PC-3 (cell line): ENCODE measurements at regions not wholly inside any gene's neighbourhood (a gene's known extent, or its start where the extent isn't known, plus 50 kb on each side); places are given as distances from the start of the nearest gene placed in this dataset.

Source experiments
- ATAC-seq: fragments of 200-7000 bp; cut with Tn5 transposase; 2 replicates; pipeline ENCODE4 v1.9.1; 2020; ENCODE audit warnings: mild to moderate bottlenecking, moderate library complexity
- BruUV-seq: library from RNA; stranded (reverse); fragments of 400-500 nt; replicated peaks from 2 replicates; lab custom pipeline; 2021; lab: Mats Ljungman, UMichigan
- CTCF ChIA-PET: fragments of 300-600 bp; sonication (Branson Sonifier 250); formaldehyde crosslinking; loops from one replicate; lab custom pipeline; 2022; ENCODE audit warnings: antibody characterized with exemption; lab: Charles Lee
- POLR2A ChIA-PET: fragments of 300-600 bp; sonication (Branson Sonifier 250); formaldehyde crosslinking; loops from one replicate; lab custom pipeline; 2022; ENCODE audit warnings: antibody characterized with exemption; ENCODE audit not compliant: unreplicated experiment; lab: Charles Lee
- DNase-seq: peaks from one replicate; pipeline ENCODE4 v3.0.0-alpha.2; 2015
- H2AFZ ChIP-seq: fragments of 300-600 bp; sonication (generic); 2 replicates; pipeline ENCODE4 v1.6.0; 2016; ENCODE audit warnings: antibody characterized with exemption, low read length
- H3F3A ChIP-seq: fragments of 300-600 bp; sonication (generic); one replicate; pipeline ENCODE4 v1.6.0; 2017; ENCODE audit warnings: antibody characterized with exemption, low read length, control low read depth, mild to moderate bottlenecking; ENCODE audit not compliant: unreplicated experiment
- H3K27ac ChIP-seq: fragments of 300-600 bp; sonication (generic); 2 replicates; pipeline ENCODE4 v1.5.1; 2016; ENCODE audit warnings: mild to moderate bottlenecking, low read length
- H3K27me3 ChIP-seq: fragments of 300-600 bp; sonication (generic); 2 replicates; pipeline ENCODE4 v1.6.1; 2016; ENCODE audit warnings: low read length, mixed read lengths
- H3K36me3 ChIP-seq: fragments of 300-600 bp; sonication (generic); 2 replicates; pipeline ENCODE4 v1.6.1; 2016; ENCODE audit warnings: low read depth, mixed run types, low read length, mixed read lengths
- H3K4me1 ChIP-seq: fragments of 300-600 bp; sonication (generic); 2 replicates; pipeline ENCODE4 v1.5.1; 2016; ENCODE audit warnings: low read length; ENCODE audit not compliant: insufficient read depth
- H3K4me2 ChIP-seq: fragments of 300-600 bp; sonication (generic); 2 replicates; pipeline ENCODE4 v1.6.0; 2016; ENCODE audit warnings: low read length
- H3K4me3 ChIP-seq: fragments of 300-600 bp; sonication (generic); 2 replicates; pipeline ENCODE4 v1.5.1; 2016; ENCODE audit warnings: mild to moderate bottlenecking, low read length, mixed read lengths
- H3K79me2 ChIP-seq: fragments of 300-600 bp; sonication (generic); 2 replicates; pipeline ENCODE4 v1.6.1; 2017; ENCODE audit warnings: low read length, mixed read lengths
- H3K9ac ChIP-seq: fragments of 300-600 bp; sonication (generic); 2 replicates; pipeline ENCODE4 v1.6.0; 2016; ENCODE audit warnings: mild to moderate bottlenecking, low read length
- H3K9me2 ChIP-seq: fragments of 300-600 bp; sonication (generic); replicated peaks from 2 replicates; pipeline ENCODE4 v1.6.1; 2016; ENCODE audit warnings: mixed run types, low read length, mixed read lengths
- H3K9me3 ChIP-seq: fragments of 300-600 bp; sonication (generic); 2 replicates; pipeline ENCODE4 v1.6.1; 2016; ENCODE audit warnings: low read length, mixed read lengths
- H4K20me1 ChIP-seq: fragments of 300-600 bp; sonication (generic); 2 replicates; pipeline ENCODE4 v1.6.1; 2016; ENCODE audit warnings: low read length, mixed read lengths
- CTCF ChIP-seq: fragments of 300-600 bp; sonication (generic); conservative IDR thresholded peaks from 2 replicates; pipeline ENCODE4 v1.5.1; 2017; ENCODE audit warnings: antibody characterized with exemption, low read depth, mild to moderate bottlenecking, low read length
- EZH2 ChIP-seq: fragments of 300-600 bp; sonication (generic); IDR thresholded peaks from one replicate; pipeline ENCODE4 v1.6.1; 2017; ENCODE audit warnings: antibody characterized with exemption, mild to moderate bottlenecking, low read length; ENCODE audit not compliant: unreplicated experiment
- EZH2phosphoT487 ChIP-seq: fragments of 300-600 bp; sonication (generic); IDR thresholded peaks from 2 replicates; pipeline ENCODE4 v1.6.1; 2018; ENCODE audit warnings: mild to moderate bottlenecking, antibody characterized with exemption, low read length, borderline replicate concordance
- intact Hi-C: fragments of 100-400 bp; cut with micrococcal nuclease; formaldehyde crosslinking; loops from 2 replicates; pipeline ENCODE4 v1.9.0; 2023

- Histone ChIP-seq H2AFZ (no peak overlapping the region), H4K20me1 (no peaks in the 10 kb centered on the region), H3K79me2 (no peaks in the 10 kb centered on the region), H3K9me2 (no peaks in the 10 kb centered on the region), H3K27ac (no peak overlapping the region), H3K36me3 (no peaks in the 10 kb centered on the region), H3K9ac (no peak overlapping the region), H3K27me3 (no peaks in the 10 kb centered on the region), H3K4me1 (no peaks in the 10 kb centered on the region), H3K4me3 (no peak overlapping the region), H3F3A (no peaks in the 10 kb centered on the region), H3K9me3 (no peaks in the 10 kb centered on the region), H3K4me2 (no peak overlapping the region)
- TF ChIP-seq CTCF (no peak), EZH2 (no peak), EZH2phosphoT487 (no peak)
- CTCF ChIA-PET, result no interaction called here
- POLR2A ChIA-PET, result no interaction called here
- BruUV-seq, result no TSS peak
- intact Hi-C loops, result no loop called here
- ATAC-seq, result no peak
- DNase-seq, result no peak
These were observed 54.3 kb upstream of the TNRC6B start for GRCh38 chr22:40123387-40123786.
